H9 (cell line): ENCODE measurements at regions not wholly inside any gene's neighbourhood (a gene's known extent, or its start where the extent isn't known, plus 50 kb on each side); places are given as distances from the start of the nearest gene placed in this dataset.

Experiments used
- DNase-seq: peaks from one replicate; pipeline ENCODE4 v3.0.0-alpha.2; 2017
- H2AFZ ChIP-seq: one replicate; pipeline ENCODE4 v1.6.1; 2013; ENCODE audit warnings: mild to moderate bottlenecking, low read length, control low read depth, moderate library complexity
- H2AK5ac ChIP-seq: 2 replicates; pipeline ENCODE4 v1.6.1; 2013; ENCODE audit warnings: low read length, control low read depth, mixed read lengths; ENCODE audit not compliant: insufficient read length
- H2BK120ac ChIP-seq: one replicate; pipeline ENCODE4 v1.6.1; 2013; ENCODE audit warnings: low read depth, mild to moderate bottlenecking, low read length, control low read depth, inconsistent platforms; ENCODE audit not compliant: poor library complexity, severe bottlenecking
- H2BK12ac ChIP-seq: 2 replicates; pipeline ENCODE4 v1.6.1; 2013; ENCODE audit warnings: low read length, control low read depth, mixed read lengths, low read depth; ENCODE audit not compliant: insufficient read length
- H2BK15ac ChIP-seq: 2 replicates; pipeline ENCODE4 v1.6.1; 2013; ENCODE audit warnings: low read depth, low read length, control low read depth
- H2BK20ac ChIP-seq: one replicate; pipeline ENCODE4 v1.6.1; 2013; ENCODE audit warnings: low read depth, mild to moderate bottlenecking, low read length, control low read depth, inconsistent platforms; ENCODE audit not compliant: poor library complexity, severe bottlenecking
- H2BK5ac ChIP-seq: 2 replicates; pipeline ENCODE4 v1.6.1; 2013; ENCODE audit warnings: low read length, control low read depth, mixed read lengths; ENCODE audit not compliant: insufficient read length
- H3K14ac ChIP-seq: 2 replicates; pipeline ENCODE4 v1.6.1; 2013; ENCODE audit warnings: low read length, control low read depth; ENCODE audit not compliant: insufficient read depth
- H3K18ac ChIP-seq: 2 replicates; pipeline ENCODE4 v1.6.1; 2013; ENCODE audit warnings: low read depth, mild to moderate bottlenecking, mixed read lengths, low read length, control low read depth; ENCODE audit not compliant: insufficient read length
- H3K23ac ChIP-seq: 2 replicates; pipeline ENCODE4 v1.6.1; 2013; ENCODE audit warnings: low read length, control low read depth, mixed read lengths, low read depth; ENCODE audit not compliant: insufficient read length
- H3K23me2 ChIP-seq: 2 replicates; pipeline ENCODE4 v1.6.1; 2013; ENCODE audit warnings: low read depth, mild to moderate bottlenecking, mixed read lengths, low read length, control low read depth; ENCODE audit not compliant: insufficient read length, poor library complexity, severe bottlenecking
- H3K27ac ChIP-seq: 2 replicates; pipeline ENCODE4 v1.5.1; 2013; ENCODE audit warnings: low read length, control low read depth, mixed read lengths, low read depth; ENCODE audit not compliant: insufficient read length
- H3K27me3 ChIP-seq: 2 replicates; pipeline ENCODE4 v1.6.1; 2013; ENCODE audit warnings: low read length, control low read depth, inconsistent platforms; ENCODE audit not compliant: insufficient read depth
- H3K4ac ChIP-seq: 2 replicates; pipeline ENCODE4 v1.6.1; 2013; ENCODE audit warnings: low read depth, mild to moderate bottlenecking, control low read depth, inconsistent platforms, low read length, moderate library complexity
- H3K4me1 ChIP-seq: 2 replicates; pipeline ENCODE4 v1.6.1; 2013; ENCODE audit warnings: low read length, control low read depth, inconsistent platforms; ENCODE audit not compliant: insufficient read depth
- H3K4me2 ChIP-seq: 2 replicates; pipeline ENCODE4 v1.6.1; 2013; ENCODE audit warnings: low read length, control low read depth, mixed read lengths; ENCODE audit not compliant: insufficient read length, insufficient read depth
- H3K56ac ChIP-seq: 2 replicates; pipeline ENCODE4 v1.6.1; 2013; ENCODE audit warnings: low read depth, mild to moderate bottlenecking, mixed read lengths, low read length, control low read depth; ENCODE audit not compliant: insufficient read length
- H3K79me1 ChIP-seq: 2 replicates; pipeline ENCODE4 v1.6.1; 2013; ENCODE audit warnings: low read depth, mild to moderate bottlenecking, moderate library complexity, low read length, control low read depth, inconsistent platforms; ENCODE audit not compliant: insufficient read depth, poor library complexity, severe bottlenecking
- H3K79me2 ChIP-seq: 2 replicates; pipeline ENCODE4 v1.6.1; 2013; ENCODE audit warnings: low read length, control low read depth, inconsistent platforms; ENCODE audit not compliant: insufficient read depth
- H3K9ac ChIP-seq: 2 replicates; pipeline ENCODE4 v1.6.1; 2013; ENCODE audit warnings: low read length, control low read depth, mixed read lengths; ENCODE audit not compliant: insufficient read length; ENCODE audit errors: extremely low read depth
- H3K9me3 ChIP-seq: one replicate; pipeline ENCODE4 v1.6.1; 2013; ENCODE audit warnings: low read depth, low read length, inconsistent platforms; ENCODE audit not compliant: control insufficient read depth
- H3T11ph ChIP-seq: one replicate; pipeline ENCODE4 v1.6.1; 2013; ENCODE audit warnings: mild to moderate bottlenecking, low read length, control low read depth, inconsistent platforms
- H4K20me1 ChIP-seq: one replicate; pipeline ENCODE4 v1.6.1; 2013; ENCODE audit not compliant: control insufficient read depth, insufficient read length, insufficient read depth
- H4K5ac ChIP-seq: 2 replicates; pipeline ENCODE4 v1.6.1; 2013; ENCODE audit warnings: low read depth, mild to moderate bottlenecking, mixed read lengths, low read length, control low read depth; ENCODE audit not compliant: insufficient read length
- H4K8ac ChIP-seq: replicated peaks from 2 replicates; pipeline ENCODE4 v1.6.1; 2013; ENCODE audit warnings: low read length, control low read depth, mixed read lengths, low read depth; ENCODE audit not compliant: insufficient read length
- H4K91ac ChIP-seq: 2 replicates; pipeline ENCODE4 v1.6.1; 2013; ENCODE audit warnings: low read depth, mild to moderate bottlenecking, moderate library complexity, mixed read lengths, low read length, control low read depth; ENCODE audit not compliant: insufficient read length
- H3K27ac Mint-ChIP-seq, 3 experiments: 2 replicates in 2 of 3; 3 replicates in 1 of 3; pipeline ENCODE4 v1.8.0; 2020 to 2021; ENCODE audit warnings: mixed read lengths in 3 of 3, mild to moderate bottlenecking in 1 of 3, moderate library complexity in 1 of 3
- H3K27me3 Mint-ChIP-seq: 2 replicates; pipeline ENCODE4 v1.8.0; 2021; ENCODE audit warnings: low read depth, mild to moderate bottlenecking, moderate library complexity, mixed read lengths
- H3K36me3 Mint-ChIP-seq, 3 experiments: 2 replicates in 2 of 3; 3 replicates in 1 of 3; pipeline ENCODE4 v1.8.0; 2020 to 2021; ENCODE audit warnings: low read depth in 3 of 3, mixed read lengths in 3 of 3; ENCODE audit not compliant: insufficient read depth in 1 of 3
- H3K4me1 Mint-ChIP-seq, 2 experiments: 2 replicates each; pipeline ENCODE4 v1.8.0; 2020; ENCODE audit warnings: mixed read lengths in 2 of 2
- H3K4me3 Mint-ChIP-seq, 2 experiments: 2 replicates in 1 of 2; 3 replicates in 1 of 2; pipeline ENCODE4 v1.8.0; 2020 to 2021; ENCODE audit warnings: mild to moderate bottlenecking in 2 of 2, mixed read lengths in 2 of 2, moderate library complexity in 1 of 2
- H3K9me3 Mint-ChIP-seq, 2 experiments: 2 replicates in 1 of 2; 3 replicates in 1 of 2; pipeline ENCODE4 v1.8.0; 2020; ENCODE audit warnings: mild to moderate bottlenecking in 2 of 2, mixed read lengths in 2 of 2, moderate library complexity in 1 of 2
- WGBS: extraction: QIAGEN DNeasy Blood & Tissue Kit; methylation state at CpG from one replicate; pipeline ENCODE4 v1.1.7; 2013; ENCODE audit warnings: missing lambda C conversion rate, low lambda C conversion rate, mixed read lengths; ENCODE audit not compliant: insufficient read length; ENCODE audit errors: extremely low coverage; 5-methylcytosine and 5-hydroxymethylcytosine counted together
- TF ChIP-seq, protein P1 (sequence below): fragments of 200-600 bp; sonication (generic); conservative IDR thresholded peaks from 3 replicates; pipeline ENCODE4 v1.8.0; 2021; ENCODE audit warnings: antibody characterized with exemption, mild to moderate bottlenecking

GRCh38 chr2:34126279-34126678 lies 527.2 kb upstream of the FAM98A start:
- H3K56ac ChIP-seq, result no peak overlapping the region
- no peak overlapping the region for H2BK20ac ChIP-seq
- H2AFZ ChIP-seq, result no peak overlapping the region
- no peak overlapping the region for H2BK12ac ChIP-seq
- H2BK120ac ChIP-seq, result no peak overlapping the region
- TF ChIP-seq, protein P1, sequence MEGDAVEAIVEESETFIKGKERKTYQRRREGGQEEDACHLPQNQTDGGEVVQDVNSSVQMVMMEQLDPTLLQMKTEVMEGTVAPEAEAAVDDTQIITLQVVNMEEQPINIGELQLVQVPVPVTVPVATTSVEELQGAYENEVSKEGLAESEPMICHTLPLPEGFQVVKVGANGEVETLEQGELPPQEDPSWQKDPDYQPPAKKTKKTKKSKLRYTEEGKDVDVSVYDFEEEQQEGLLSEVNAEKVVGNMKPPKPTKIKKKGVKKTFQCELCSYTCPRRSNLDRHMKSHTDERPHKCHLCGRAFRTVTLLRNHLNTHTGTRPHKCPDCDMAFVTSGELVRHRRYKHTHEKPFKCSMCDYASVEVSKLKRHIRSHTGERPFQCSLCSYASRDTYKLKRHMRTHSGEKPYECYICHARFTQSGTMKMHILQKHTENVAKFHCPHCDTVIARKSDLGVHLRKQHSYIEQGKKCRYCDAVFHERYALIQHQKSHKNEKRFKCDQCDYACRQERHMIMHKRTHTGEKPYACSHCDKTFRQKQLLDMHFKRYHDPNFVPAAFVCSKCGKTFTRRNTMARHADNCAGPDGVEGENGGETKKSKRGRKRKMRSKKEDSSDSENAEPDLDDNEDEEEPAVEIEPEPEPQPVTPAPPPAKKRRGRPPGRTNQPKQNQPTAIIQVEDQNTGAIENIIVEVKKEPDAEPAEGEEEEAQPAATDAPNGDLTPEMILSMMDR, result no peak
- H3K9me3 ChIP-seq, result no peaks in the 10 kb centered on the region
- H3K4me2 ChIP-seq, result no peak overlapping the region
- H2BK15ac ChIP-seq, result no peak overlapping the region
- H3K18ac ChIP-seq, result no peak overlapping the region
- H3K36me3 Mint-ChIP-seq, result peaks cover 0 to 10% (median 2%) of the 10 kb centered on the region in 3 experiments; a peak in 2 of 7 replicates
- H4K20me1 ChIP-seq, result no peaks in the 10 kb centered on the region
- H3K27ac Mint-ChIP-seq, result no peak overlapping the region
- no peak overlapping the region for H3K9ac ChIP-seq
- H3K4me3 Mint-ChIP-seq, result no peak overlapping the region
- no peak overlapping the region for H3K23ac ChIP-seq
- no peaks in the 10 kb centered on the region for H3K23me2 ChIP-seq
- H3K14ac ChIP-seq, result no peak overlapping the region
- H3K4me1 ChIP-seq, result no peaks in the 10 kb centered on the region
- H3K4ac ChIP-seq, result no peak overlapping the region
- no peak overlapping the region for H4K91ac ChIP-seq
- H2BK5ac ChIP-seq, result no peak overlapping the region
- H4K5ac ChIP-seq, result no peak overlapping the region
- no peaks in the 10 kb centered on the region for H3K79me1 ChIP-seq
- no peaks in the 10 kb centered on the region for H3K79me2 ChIP-seq
- H3K27me3 ChIP-seq, result no peaks in the 10 kb centered on the region
- H3K27ac ChIP-seq, result no peak overlapping the region
- no CpG with 5 or more reads among the region's 4 CpGs for whole genome bisulfite sequencing
- H2AK5ac ChIP-seq, result no peak overlapping the region
- no peak overlapping the region for H3T11ph ChIP-seq
- no peaks in the 10 kb centered on the region for H3K27me3 Mint-ChIP-seq
- no peak overlapping the region for H4K8ac ChIP-seq
- peaks cover 6 to 7% of the 10 kb centered on the region in 2 experiments; a peak in 2 of 5 replicates for H3K9me3 Mint-ChIP-seq
- H3K4me1 Mint-ChIP-seq, result peaks cover 0 to 3% of the 10 kb centered on the region in 2 experiments; a peak in 1 of 4 replicates
- no peak for DNase-seq
